T-helper 2 cell treated with Interferon-gamma antibody and Interleukin-4, amounts not matched to agents 100 ng/mL and 5 ng/mL, for 36 hours (primary cell): ENCODE measurements at regions not wholly inside any gene's neighbourhood (a gene's known extent, or its start where the extent isn't known, plus 50 kb on each side); places are given as distances from the start of the nearest gene placed in this dataset.

Source experiments
- intact Hi-C: fragments of 100-400 bp; cut with micrococcal nuclease; formaldehyde crosslinking; loops from one replicate; pipeline ENCODE4 v1.15.1; 2023

DNA sequence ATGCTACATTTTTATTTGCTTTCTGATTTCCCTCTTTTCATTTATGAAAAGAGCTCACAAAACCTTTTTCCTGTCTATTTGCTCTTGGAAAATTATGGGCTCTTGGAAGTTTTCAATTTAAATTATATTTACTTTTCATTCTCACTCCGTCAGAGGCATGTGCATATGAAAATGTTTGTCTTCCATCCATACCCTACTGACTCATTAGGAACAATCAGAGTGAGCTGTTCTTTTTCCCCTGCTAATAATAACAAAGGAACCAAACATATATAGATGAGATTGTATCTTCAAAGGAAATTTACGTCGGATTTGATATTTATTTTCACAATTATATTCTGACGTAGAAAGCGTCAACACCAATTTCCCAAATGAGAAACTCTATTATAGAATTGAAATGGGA lies 1101.2 kb downstream of the TSN start:
- intact Hi-C loops = no loop called here

DNA sequence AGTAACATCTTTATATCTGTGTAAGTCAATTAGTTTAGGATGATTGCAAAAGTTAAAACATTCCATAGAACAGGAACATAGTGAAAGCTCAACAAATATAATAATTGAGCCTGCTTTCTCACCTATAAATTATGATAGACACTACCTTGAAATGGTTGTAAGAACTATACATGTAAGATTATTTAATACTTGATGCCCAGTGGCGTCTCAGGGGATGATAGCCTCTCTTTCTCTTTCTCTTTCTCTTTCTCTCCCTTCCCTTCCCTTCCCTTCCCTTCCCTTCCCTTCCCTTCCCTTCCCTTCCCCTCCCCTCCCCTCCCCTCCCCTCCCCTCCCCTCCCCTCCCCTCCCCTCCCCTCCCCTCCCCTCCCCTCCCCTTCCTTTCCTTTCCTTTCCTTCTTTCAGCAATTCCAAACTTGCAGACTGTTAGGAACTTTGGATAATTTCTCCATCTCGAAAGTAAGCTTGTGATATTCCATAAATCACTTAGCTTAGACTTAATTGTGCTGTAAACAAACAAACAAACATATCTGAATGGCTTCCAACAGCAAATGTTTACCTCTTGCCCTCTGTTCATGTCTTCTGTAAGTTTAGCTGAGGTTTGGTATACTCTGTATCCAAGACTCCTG lies 1102.7 kb downstream of the TSN start:
- intact Hi-C loops = no loop called here

GRCh38 chr2:122858813-122859212 lies 1103.4 kb downstream of the TSN start:
- intact Hi-C loops = no loop called here

DNA sequence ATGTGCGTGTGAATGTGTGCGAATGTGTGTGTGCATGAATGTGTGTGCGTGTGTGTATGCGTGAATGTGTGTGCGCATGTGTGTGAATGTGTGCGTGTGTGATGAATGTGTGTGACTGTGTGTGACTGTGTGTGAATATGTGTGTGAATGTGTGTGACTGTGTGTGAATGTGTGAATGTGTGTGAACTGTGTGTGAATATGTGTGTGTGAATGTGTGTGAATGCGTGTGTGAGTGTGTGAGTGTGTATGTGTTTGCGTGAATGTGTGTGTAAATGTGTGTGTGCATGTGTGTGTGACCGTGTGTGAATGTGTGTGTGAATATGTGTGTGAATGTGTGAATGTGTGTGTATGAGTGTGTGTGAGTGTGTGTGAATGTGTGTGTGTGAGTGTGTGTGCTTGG lies 1103.8 kb downstream of the TSN start:
- intact Hi-C loops = no loop called here

DNA sequence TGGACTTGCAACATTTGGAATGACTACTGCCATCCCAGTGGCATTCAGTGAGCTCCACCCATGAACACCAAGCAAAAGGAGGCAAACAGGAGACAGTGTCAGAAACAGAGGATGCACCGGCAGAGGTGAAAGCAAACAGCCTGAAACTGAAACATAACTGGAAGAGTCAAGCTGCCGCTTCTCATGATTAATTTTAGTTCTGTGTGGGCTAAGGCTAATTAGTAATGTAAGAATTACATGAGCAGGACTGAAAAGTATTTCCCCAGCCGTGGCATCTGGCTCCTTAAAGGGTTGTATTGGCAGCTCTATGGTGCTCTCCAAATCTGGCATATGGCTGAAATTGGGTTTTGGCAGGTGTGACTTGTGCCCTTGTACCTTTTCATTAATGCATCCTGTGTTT lies 1108.1 kb downstream of the TSN start:
- intact Hi-C loops = no loop called here

- intact Hi-C loops = no loop called here
These were observed 1109.3 kb downstream of the TSN start for GRCh38 chr2:122864728-122865127.

DNA sequence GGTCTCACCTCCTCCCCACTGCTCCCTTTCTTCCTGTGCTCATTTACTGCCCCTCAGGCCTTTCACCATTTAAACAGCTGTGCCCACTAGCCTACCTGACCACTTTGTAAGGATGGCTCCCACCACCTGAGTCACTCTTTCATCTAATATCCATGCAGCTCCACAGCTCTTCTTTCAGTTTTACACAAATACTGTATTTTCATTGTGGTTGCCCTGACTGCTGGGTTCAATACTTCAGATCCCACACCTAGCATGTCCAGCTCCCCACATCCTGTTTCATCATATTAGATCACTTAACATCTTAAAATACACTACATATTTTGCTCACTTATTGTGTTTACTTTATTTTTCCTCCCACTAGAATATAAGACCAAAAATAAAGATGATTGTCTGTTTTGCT lies 1110.6 kb downstream of the TSN start:
- intact Hi-C loops = no loop called here

GRCh38 chr2:122867941-122868340 lies 1112.5 kb downstream of the TSN start:
- intact Hi-C loops = no loop called here

GRCh38 chr2:122868646-122869275 lies 1113.3 kb downstream of the TSN start:
- intact Hi-C loops = no loop called here

- intact Hi-C loops = no loop called here
These were observed 1118.5 kb downstream of the TSN start for GRCh38 chr2:122873951-122874350.

DNA sequence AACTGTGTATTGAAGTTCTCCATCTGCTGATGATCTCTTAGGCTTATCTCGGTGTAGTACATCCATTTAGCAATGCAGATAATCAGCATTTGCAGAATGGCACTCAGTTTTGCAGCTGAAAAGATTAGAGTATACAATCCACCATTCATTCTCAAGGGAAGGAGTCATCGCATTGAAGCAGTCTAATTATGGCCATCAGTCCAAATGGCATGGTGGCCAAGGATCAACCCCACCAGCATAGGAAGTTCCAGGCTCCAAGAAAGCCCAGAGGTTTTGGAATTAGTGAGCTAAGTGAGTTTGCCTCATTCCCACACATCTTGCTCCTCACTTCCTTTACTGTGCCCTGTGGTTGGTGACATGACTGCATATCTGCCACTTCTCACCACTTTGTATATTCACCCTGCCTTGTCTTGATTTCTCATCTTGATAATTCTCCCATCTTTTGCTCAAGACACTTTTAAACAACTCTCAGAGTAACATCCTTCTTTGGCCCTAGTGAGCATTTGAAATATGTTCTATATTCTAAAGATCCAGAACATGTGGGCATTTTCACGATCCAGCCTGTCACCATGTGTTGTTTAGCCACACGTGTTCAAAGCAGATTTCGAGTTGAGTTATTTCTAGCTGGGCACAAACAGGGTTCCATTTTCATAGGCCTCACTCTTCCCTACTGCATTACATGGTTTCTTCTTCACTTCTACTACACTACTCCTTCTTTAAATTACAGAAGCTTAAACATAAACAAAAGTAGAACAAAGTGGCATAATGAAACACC lies 1119.8 kb downstream of the TSN start:
- intact Hi-C loops = no loop called here

GRCh38 chr2:122883849-122884248 lies 1128.4 kb downstream of the TSN start:
- intact Hi-C loops = no loop called here

DNA sequence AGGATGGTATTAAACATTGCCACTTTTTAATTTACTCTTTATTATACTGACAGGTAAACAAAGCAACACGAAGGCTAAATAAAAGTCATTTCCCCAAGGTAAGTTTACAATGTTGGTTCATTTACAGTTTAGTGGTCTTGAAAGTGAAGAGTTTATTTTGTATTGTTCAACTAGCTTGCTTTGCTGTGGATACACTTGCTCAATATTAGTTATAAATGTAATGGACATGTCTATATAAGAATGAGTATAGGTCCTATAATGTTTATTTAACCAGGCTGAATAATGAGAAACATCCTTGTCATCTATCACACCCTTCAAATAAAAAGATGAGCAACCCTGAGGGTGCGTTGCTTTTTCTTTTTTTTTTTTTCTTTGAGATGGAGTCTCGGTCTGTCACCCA lies 1129.4 kb downstream of the TSN start:
- intact Hi-C loops = no loop called here

DNA sequence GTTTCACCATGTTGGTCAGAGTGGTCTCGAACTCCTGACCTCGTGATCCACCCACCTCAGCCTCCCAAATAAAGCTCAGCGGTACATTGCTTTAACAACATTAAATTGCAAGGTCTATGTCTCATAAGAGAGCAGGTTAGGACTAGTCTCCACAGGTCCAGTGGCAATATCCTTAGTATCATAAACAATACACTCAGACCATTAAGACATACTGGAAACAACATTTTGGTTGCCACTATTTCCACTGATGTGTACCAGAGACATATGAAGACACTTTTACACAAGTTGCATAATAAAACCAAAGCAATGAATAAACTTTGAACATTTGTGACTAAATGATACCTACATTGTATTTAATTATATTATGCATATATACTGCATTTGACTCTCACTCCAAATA lies 1130.0 kb downstream of the TSN start:
- intact Hi-C loops = no loop called here

DNA sequence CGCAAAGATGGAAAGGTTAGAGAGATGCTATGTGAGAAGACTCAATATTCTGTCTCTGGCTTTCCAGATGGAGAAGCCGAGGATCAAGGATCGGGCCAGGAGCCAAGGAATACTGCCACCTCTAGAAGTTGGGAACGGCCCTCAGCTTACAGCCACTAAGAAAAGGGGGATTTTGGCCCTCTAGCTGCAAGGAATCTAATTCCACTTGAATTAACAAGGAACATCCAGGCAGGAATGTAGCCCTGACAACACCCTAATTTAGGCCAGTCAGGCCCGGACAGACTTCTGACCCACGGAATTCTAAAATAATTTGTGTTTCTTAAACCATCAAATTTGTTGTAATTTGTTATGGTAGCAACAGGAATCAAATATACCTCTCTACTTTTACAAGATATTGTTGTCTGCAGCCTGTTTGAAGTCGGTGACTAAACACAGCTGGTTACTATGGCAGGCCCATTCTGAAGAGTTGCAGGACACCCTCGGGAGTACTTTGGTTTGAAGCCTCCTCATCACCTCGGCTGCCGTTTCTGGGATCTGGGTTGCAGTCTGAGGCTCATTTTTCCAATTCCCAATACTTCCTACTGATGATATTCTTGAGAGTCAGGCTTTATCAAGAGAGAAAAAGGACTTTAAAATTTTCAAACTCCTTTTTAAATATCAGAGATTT lies 1131.2 kb downstream of the TSN start:
- intact Hi-C loops = no loop called here

- intact Hi-C loops = no loop called here
These were observed 1125.5 kb upstream of the CNTNAP5 start for GRCh38 chr2:122899614-122900013.

DNA sequence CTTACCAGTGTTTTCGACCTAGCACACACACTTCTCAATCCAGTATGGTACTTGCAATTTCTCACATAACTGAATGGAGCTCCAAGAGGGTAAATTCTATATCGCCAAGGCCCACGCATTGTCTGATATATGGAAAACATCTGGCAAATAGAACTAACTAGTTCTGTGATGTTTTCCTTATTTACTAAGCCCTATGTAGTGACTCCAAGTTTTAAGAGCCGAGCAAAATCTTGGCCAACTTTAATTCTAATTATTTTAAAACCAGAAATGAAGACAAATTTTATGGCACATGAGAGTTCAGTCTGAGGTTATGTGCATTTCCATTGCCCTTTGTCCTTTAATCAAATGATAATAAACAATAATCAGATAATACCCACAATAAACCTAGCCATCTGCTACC lies 1119.7 kb upstream of the CNTNAP5 start:
- intact Hi-C loops = no loop called here

DNA sequence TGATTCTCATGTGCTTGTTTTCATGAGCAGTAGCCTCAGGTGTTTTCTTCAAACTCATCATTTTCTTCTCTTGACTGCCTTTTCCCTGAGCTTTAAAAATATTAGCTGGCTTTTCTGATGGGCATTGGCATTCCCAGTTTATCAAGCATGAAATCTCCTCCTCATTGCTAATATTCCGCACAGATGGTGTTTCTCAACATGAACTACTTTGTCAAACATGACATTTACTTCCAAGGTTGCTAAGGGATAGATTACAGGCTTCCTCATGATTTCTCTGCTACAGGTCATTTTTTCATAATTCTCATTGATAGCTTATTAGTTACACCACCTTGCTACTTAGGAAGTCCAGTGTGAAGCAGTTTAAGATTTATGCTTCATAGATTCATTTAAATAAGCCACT lies 1116.9 kb upstream of the CNTNAP5 start:
- intact Hi-C loops = no loop called here

GRCh38 chr2:122927197-122927596 lies 1097.9 kb upstream of the CNTNAP5 start:
- intact Hi-C loops = no loop called here

DNA sequence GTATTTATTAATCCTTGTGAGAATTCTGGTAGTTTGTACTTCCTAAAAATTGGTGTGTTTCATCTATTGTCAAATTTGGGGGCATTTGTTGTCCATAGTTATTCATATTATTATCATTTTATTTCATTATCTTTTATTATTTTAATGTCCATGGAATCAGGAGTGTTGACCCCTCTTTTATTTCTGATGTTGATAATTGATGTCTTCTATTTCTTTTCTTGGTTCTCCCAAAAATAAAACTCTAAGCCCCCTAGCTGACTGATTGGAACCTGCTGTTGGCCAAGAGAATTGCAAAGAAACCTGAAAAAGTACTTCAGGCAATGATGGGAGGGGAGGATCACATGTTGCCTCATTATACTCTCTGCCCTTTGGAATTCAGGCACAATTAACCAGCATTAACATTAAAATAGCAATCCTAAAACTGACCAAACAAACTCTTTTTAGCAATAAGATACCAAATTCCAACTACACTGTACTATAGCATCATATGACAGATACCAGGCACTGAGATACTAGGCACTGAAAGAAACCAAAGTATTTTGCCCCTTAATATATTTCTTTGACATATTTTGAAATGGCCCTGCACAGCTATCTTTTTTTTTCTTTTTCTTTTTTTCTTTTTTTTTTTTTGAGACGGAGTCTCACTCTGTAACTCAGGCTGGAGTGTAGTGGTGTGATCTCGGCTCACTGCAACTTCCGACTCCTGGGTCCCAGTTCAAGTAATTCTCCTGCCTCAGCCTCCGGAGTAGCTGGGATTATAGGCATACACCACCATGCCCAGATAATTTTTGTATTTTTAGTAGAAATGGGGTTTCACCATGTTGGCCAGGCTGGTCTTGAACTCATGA lies 1097.2 kb upstream of the CNTNAP5 start:
- intact Hi-C loops = no loop called here

GRCh38 chr2:122929347-122929746 lies 1095.7 kb upstream of the CNTNAP5 start:
- intact Hi-C loops = no loop called here
